Testis (tissue), 2 donors: ENCODE measurements at regions not wholly inside any gene's neighbourhood (a gene's known extent, or its start where the extent isn't known, plus 50 kb on each side); places are given as distances from the start of the nearest gene placed in this dataset.

Source experiments
- DNase-seq: peaks from one replicate; pipeline ENCODE4 v3.0.0-alpha.2; 2019
- H3K27ac ChIP-seq, 2 donors: fragments of 200-600 bp; sonication (generic); one replicate each; pipeline ENCODE4 v1.5.1; 2019
- H3K27me3 ChIP-seq: fragments of 200-600 bp; sonication (generic); one replicate; pipeline ENCODE4 v1.5.1; 2019
- H3K36me3 ChIP-seq: fragments of 200-600 bp; sonication (generic); one replicate; pipeline ENCODE4 v1.5.1; 2017; ENCODE audit warnings: low read depth; ENCODE audit errors: missing control alignments
- H3K4me1 ChIP-seq: fragments of 200-600 bp; sonication (generic); one replicate; pipeline ENCODE4 v1.5.1; 2019
- H3K4me3 ChIP-seq, 2 donors: fragments of 200-600 bp; sonication (generic); one replicate each; pipeline ENCODE4 v1.5.1; 2017 to 2019
- H3K9me3 ChIP-seq: fragments of 200-600 bp; sonication (generic); one replicate; pipeline ENCODE4 v1.5.1; 2017
- CTCF ChIP-seq, 3 experiments: fragments of 450-650 bp in 2 of 3; fragments of 200-600 bp in 1 of 3; sonication (generic) in 1 of 3; IDR thresholded peaks; one replicate each; pipeline ENCODE4 v1.5.1; 2016 to 2019; ENCODE audit warnings: antibody characterized with exemption in 3 of 3, mild to moderate bottlenecking in 2 of 3, moderate library complexity in 1 of 3
- POLR2A ChIP-seq: fragments of 450-650 bp; IDR thresholded peaks from one replicate; pipeline ENCODE4 v1.6.1; 2017; ENCODE audit warnings: antibody characterized with exemption, mild to moderate bottlenecking, moderate library complexity
- WGBS, 2 donors: methylation state at CpG; one replicate each; pipeline ENCODE4 v1.1.5; 2018; 5-methylcytosine and 5-hydroxymethylcytosine counted together
- intact Hi-C: fragments of 100-400 bp; cut with DNase I; formaldehyde crosslinking; loops from one replicate; pipeline ENCODE4 v1.15.1; 2023; ENCODE audit warnings: low total_unique reads

- H3K36me3 ChIP-seq, result no peaks in the 10 kb centered on the region
- intact Hi-C loops, result no loop called here
- no peaks in the 10 kb centered on the region for H3K4me1 ChIP-seq
- WGBS, 2 donors, result 78 to 82% methylated on average over 3 of the region's 3 CpGs
- TF ChIP-seq POLR2A (no peak), CTCF (IDR thresholded peaks at IDR 0.05) (no peak)
- no peak overlapping the region for H3K27ac ChIP-seq
- no peaks in the 10 kb centered on the region for H3K9me3 ChIP-seq
- DNase-seq, result no peak
- H3K4me3 ChIP-seq, result no peak overlapping the region
- no peaks in the 10 kb centered on the region for H3K27me3 ChIP-seq
Observed at GRCh38 chr5:4348919-4349318, 753.3 kb downstream of the IRX1 start.

- intact Hi-C loops, result no loop called here
- Histone ChIP-seq H3K27ac (no peak overlapping the region), H3K4me3 (no peak overlapping the region), H3K27me3 (no peaks in the 10 kb centered on the region), H3K9me3 (no peaks in the 10 kb centered on the region), H3K4me1 (no peaks in the 10 kb centered on the region), H3K36me3 (no peaks in the 10 kb centered on the region)
- TF ChIP-seq POLR2A (no peak), CTCF (IDR thresholded peaks at IDR 0.05) (no peak)
- 35 to 48% methylated on average over 6 of the region's 6 CpGs for WGBS, 2 donors
- DNase-seq, result no peak
Observed at GRCh38 chr5:4356201-4356600, 760.6 kb downstream of the IRX1 start.

DNA sequence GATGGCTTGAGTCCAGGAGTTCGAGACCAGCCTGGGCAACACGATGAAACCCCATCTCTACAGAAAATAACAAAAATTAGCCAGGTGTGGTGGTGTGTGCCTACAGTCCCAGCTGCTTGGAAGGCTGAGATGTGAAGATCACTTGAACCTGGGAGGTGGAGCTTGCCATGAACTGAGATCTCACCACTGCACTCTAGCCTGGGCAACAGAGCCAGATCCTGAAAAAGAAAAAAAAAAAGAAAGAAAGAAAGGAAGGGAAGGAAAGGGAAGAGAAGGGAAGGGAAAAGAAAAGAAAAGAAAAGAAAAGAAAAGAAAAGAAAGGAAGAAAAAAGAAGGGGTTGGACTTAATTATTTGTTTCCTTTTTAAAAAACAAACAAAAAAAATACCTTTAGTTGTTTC lies 764.2 kb downstream of the IRX1 start:
- intact Hi-C loops, result no loop called here
- no peak for TF ChIP-seq CTCF (IDR thresholded peaks at IDR 0.05)
- TF ChIP-seq POLR2A, result no peak
- H3K4me3 ChIP-seq, result no peak overlapping the region
- DNase-seq, result no peak
- H3K27me3 ChIP-seq, result no peaks in the 10 kb centered on the region
- H3K9me3 ChIP-seq, result no peaks in the 10 kb centered on the region
- no peaks in the 10 kb centered on the region for H3K4me1 ChIP-seq
- WGBS, 2 donors, result 89 to 96% methylated on average over 2 of the region's 2 CpGs
- no peak overlapping the region for H3K27ac ChIP-seq
- H3K36me3 ChIP-seq, result no peaks in the 10 kb centered on the region

DNA sequence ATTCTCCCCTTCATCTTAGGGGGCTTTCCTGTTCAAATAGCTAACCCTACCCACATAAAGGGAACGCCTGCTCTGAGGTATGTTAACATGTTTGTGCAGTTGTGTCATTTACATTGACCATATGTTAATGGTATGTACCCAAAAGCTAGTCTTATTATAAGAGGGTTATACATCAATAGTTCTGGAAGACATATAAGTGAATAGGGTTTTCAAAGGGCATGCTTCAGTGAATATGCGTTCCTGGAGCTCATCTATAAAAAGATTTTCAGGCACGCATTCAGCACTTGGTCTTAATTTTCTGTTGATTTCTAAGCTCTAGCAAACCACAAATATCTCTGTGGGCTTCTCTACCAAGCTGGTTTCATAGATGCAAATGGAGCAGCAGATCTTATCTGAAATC lies 766.1 kb downstream of the IRX1 start:
- TF ChIP-seq CTCF (IDR thresholded peaks at IDR 0.05) (no peak), POLR2A (no peak)
- H3K9me3 ChIP-seq, result no peaks in the 10 kb centered on the region
- no peaks in the 10 kb centered on the region for H3K4me1 ChIP-seq
- intact Hi-C loops, result no loop called here
- no peak overlapping the region for H3K27ac ChIP-seq
- H3K4me3 ChIP-seq, result no peak overlapping the region
- WGBS, 2 donors, result 80 to 88% methylated on average over 3 of the region's 3 CpGs
- no peak for DNase-seq
- no peaks in the 10 kb centered on the region for H3K27me3 ChIP-seq
- no peaks in the 10 kb centered on the region for H3K36me3 ChIP-seq

DNA sequence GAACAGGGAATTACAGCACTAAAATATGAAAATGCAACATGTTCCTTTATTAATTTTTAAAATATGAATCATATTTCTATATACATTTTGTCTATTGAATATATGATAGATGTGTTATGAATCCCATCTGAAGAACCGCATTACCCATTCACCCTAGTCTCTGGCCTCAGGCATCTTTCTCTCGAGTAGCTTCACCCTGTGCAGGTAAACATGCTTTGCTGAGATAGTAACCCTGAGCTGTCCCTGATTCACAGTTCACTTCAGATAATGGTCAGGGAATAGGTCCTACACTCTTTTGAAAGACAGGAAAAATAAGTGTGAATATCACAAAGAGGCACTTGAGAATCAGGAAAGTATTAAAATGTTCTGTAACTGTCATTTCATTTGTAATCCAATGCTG lies 766.8 kb downstream of the IRX1 start:
- Histone ChIP-seq H3K4me3 (no peak overlapping the region), H3K27me3 (no peaks in the 10 kb centered on the region), H3K27ac (no peak overlapping the region), H3K4me1 (no peaks in the 10 kb centered on the region), H3K9me3 (no peaks in the 10 kb centered on the region), H3K36me3 (no peaks in the 10 kb centered on the region)
- DNase-seq, result no peak
- TF ChIP-seq CTCF (IDR thresholded peaks at IDR 0.05), result no peak
- TF ChIP-seq POLR2A, result no peak
- intact Hi-C loops, result no loop called here
- 81 to 86% methylated on average over 2 of the region's 2 CpGs for WGBS, 2 donors
